ENCODE measurements at regions not wholly inside any gene's neighbourhood (a gene's known extent, or its start where the extent isn't known, plus 50 kb on each side); places are given as distances from the start of the nearest gene placed in this dataset.

DNA sequence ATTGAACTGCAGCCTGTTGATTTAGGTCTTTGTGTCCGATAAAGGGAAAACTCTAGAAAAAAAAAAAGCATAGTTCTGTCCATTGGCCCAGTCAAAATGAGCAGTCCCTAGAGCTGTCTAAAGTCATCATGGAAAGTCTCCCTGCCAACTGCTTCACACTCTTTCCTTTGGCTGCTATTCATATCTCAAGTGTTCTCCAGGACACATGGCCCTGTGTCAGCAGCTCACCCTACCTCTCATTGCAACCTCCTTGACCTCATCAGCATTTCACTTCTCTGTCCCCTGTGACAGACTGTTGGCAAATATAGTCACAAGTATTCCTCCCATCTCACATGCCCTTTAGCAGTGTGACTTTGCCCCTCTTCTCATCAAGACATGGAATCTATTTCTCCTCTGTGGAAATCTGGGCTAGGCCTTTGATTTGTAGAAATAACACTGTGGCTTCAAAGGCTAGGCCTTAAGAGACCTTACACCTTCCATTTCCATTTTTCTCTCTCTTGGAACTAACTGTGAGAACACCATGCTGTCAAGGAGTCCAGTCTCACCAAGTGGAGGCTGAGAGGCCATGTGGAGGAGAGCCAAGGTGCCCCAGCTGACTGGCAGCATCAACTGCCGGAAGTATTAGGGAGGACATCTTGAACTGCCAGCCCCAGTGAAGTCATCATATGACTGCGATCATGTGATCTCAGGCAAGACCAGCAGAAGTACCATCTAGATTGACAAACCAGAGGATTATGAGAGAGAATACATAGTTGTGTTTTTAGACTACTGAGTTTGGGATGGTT lies 149.4 kb upstream of the TARS1 start:
- no peak for DNase-seq

DNA sequence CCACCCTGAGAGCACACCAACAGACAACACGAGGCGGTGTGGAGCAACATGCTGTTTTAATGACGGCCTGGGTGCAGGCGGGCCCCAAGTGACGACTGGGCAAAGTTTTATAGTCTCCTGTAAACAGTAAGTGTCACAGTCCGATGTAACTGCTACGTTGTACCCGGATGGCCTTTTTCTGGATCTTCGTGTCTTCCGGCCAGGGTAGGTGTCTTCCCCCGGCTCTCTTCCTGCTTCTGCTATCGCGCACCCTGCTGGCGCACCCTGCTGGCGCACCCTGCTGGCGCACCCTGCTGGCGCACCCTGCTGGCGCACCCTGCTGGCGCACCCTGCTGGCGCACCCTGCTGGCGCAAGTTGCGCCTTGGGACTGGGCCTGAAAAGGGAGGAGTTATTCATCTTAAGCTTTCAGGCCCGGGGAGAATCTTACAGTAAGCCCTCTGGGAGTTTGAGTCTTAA lies 143.0 kb upstream of the TARS1 start:
- no peak for DNase-seq

DNA sequence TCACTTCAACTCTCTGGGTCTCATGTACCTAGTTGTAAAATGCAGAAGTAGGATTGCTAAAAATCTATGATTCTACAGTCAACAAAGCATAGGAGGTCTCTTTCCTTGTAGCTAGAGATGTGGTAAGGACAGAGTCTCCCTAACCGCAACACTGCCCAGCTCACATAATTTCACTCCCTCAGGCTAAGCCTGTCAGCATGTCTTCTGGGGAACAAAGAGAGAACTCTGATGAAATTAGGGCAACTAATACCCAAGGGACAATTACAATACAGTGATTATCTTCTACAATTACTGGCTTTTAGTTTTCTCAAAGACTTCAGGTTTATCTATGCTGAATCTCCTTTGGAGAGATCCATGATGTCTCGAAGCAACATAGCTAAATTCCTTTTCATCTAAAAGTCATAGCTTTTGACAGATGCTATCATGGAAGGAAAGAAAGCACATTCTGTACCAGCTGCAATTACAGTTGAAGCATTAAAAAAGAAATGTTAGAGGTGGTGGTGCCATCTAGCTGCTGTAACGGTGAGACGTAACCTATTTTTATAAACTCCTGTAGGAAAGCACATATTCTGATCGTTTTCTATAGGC lies 141.1 kb upstream of the TARS1 start:
- DNase-seq = no peak

DNA sequence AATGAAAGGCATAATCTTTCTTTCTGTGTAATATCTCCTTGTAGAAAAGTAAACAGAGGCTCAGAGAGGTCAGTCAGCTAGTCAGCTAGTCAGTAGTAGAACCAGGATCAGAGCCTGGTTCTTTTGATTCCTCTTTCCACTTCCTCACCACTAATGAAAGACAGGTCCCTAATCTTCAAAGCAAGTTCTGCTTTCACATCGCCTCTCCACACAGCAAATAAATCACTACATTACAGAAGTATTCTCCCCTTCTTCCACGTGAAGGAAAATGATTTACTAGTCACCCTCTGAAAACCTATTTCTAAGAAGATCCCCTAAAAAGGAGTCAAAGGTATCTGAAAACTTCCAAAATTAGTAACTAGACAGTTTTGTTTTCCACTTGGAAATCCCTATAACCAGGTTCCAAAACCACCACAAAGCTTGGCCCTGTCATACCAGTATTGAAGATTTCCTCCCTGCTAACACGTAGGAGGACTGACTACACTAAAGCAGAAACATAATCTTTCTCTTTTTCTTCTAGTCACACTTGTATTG lies 140.5 kb upstream of the TARS1 start:
- DNase-seq = no peak

DNA sequence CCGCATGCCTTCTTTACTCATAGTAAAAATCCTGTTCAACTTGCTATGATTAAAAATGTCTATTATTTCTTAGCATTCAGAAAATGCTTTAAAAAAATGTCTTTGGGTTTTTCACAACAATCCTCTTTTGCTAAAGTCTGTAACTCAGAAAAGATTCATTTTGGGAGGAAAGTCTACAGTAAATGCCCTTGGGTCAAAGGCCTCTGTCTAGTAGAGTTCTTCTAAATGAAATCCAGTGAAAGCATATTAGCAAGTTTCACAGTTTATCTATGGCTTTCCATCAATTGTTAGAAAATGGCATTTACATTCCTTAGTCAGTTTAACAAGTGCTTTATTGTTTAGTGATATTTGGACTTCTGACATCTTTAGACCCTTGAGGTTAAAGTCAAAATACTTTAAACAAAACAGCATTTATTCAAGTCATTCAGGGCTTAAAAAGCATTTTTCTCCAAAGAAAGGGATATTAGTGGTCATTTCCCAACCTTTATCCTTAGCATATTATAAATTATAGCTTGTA lies 137.1 kb upstream of the TARS1 start:
- no peak for DNase-seq

DNA sequence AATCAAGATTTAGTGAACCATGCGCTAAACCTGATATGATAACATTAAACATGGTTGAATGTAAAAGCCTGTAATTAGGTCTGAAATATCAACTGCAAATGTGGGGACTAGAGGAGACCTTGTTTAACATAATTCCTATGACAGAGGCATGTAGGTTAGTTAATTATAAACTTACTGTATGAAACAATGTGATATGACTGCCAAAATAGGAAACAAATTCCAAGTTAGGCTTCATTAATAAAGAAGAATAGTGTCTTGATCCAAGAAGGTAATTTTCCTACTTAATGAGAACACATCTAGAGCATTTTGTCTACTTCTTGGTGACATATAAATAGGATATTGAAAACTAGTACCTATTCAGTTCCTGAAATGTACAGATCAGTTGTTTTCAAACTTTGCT lies 136.2 kb upstream of the TARS1 start:
- no peak for DNase-seq

DNA sequence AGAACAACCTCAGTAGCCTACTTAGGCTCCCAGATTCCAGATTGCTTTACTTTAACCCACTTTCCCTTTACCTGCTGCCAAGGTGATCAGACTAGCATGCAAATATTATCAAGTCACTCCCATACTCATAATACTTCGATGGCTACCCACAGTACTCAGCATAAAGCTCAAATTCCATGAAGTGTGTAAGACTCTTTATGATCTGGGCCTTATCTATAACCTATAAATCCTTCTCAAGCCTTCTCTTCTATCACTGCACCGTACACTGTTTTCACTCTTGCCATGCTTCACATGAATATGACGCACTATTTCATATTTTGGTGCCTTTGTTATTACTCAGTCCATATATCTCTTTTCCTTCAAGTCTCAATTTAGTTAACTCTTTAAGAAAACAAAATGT lies 135.2 kb upstream of the TARS1 start:
- no peak for DNase-seq

DNA sequence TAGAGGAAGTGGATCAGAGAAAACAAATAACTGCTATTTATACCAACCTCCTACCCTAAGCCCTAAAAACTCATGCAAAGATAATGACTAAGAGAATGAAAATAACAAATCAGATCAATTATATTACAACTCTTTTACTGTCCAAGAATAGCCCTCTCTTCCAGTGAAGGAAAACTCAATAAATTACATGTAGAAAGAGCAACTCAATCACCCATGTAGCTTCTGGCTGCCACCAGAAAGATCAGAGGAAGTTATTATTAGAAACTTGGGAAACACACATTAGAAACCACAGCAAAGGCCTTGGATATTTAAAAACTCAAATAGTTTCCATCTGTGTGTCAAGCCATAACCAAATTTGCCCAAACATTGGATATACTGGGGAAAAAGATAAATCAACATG lies 134.0 kb upstream of the TARS1 start:
- DNase-seq = no peak

DNA sequence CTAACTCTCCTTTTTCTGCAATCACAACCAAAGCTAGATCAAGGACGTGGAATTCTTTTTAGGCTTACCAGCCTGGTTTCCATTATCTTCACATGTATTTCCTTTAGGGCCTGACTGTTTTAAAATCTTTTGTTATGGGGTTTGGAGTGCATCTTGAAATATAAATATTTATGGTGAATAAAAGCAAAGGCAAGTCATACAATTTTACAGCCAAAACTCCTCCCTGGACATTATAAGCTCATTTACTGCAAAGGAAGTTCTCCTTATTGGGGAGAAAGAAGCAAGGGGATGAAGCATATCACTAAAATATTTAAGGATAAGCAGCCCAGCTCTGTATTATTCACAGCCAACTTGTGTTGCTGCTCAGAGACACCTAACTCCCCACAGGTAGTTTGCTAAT lies 132.2 kb upstream of the TARS1 start:
- peak in 1 of 2 donors; percentile 30 for DNase-seq

DNA sequence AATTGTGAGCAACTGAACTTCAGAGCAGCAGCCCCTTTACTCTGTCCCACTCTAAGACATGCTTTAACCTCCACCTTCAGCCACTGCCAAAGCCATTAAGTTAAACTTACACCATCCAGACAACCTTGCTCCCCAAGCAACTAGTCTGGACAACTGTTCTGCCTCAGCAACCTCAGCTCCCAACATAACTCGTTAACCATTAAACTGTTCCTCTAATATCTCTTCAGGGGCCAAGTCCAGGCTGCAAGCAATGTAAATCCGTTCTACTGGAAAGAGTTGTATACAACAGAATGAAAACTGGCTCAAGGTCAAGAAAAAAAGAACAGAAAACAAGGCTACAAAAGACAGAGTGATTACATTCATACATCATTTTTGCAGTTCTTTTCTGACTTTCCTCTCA lies 131.7 kb upstream of the TARS1 start:
- DNase-seq = no peak

DNA sequence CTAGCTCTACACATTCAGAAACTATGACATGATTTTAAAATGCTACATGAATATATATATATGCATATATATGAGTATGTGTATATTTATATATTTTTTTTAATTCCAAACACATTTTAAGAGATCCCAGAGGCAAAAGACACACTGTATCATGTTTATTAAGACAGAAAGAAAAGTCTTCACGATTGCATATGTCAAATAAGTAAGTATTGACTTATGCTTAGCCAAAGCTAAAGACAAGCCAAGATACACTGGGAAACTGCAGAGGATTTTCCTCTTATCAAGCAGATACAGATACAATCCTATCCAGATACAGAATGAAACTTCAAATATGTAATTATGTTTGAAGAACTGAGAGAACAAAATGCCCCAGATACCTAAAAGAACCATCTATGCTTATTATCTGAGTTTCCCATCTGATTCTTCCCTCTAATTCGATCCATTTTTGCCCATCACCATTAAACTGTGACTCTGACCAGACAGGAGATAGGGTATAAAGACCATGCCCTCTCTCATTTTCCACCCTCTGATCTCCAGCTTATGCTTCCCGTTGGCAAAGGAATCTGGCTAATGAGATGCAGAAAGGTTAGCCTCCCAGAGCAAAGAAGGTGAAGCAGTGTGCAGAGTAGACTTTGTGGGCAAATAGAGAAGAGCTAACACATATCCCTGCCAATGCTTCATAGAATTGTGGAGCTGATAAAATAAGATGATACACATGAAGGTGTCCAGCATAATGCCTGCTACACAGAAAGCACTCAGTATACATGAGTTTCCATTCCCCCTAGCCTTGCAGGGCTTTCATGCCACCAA lies 131.0 kb upstream of the TARS1 start:
- DNase-seq = no peak

DNA sequence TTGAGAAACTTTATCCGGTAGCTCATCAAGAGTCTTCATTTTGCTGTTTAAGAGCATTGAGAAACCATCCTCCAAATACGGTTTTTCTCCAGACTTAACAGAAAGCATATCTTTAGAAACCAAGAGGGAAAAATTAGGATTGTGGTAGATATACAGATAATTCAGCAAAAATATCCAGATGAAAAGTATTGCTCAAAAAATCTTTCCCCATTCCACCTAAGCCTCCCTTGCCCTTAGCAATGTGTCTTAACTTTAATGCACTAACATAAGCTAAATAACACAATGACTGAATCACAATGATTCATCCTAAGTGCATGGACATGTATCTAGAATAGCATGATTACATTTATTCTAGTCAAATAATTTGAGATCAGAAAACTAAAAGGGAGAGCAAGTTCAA lies 130.3 kb upstream of the TARS1 start:
- DNase-seq = no peak

DNA sequence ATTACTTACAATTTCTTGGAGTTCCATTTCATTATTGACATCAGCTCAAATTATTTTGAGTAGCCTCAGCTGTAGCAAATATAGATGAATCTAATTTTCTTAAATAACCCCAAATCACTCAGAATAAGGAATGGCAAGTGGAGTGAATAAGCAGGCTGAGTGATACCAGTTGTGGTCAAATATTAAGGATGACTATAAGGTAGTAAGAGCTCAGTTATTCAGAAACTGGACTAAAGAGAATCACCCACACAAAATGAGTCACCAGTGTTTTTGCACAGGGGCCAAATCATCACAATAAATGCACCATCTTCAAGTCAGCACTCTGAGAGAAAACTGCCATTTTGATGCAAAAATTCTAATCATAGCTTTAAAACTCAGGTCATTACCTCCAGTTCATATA lies 128.9 kb upstream of the TARS1 start:
- DNase-seq = no peak

DNA sequence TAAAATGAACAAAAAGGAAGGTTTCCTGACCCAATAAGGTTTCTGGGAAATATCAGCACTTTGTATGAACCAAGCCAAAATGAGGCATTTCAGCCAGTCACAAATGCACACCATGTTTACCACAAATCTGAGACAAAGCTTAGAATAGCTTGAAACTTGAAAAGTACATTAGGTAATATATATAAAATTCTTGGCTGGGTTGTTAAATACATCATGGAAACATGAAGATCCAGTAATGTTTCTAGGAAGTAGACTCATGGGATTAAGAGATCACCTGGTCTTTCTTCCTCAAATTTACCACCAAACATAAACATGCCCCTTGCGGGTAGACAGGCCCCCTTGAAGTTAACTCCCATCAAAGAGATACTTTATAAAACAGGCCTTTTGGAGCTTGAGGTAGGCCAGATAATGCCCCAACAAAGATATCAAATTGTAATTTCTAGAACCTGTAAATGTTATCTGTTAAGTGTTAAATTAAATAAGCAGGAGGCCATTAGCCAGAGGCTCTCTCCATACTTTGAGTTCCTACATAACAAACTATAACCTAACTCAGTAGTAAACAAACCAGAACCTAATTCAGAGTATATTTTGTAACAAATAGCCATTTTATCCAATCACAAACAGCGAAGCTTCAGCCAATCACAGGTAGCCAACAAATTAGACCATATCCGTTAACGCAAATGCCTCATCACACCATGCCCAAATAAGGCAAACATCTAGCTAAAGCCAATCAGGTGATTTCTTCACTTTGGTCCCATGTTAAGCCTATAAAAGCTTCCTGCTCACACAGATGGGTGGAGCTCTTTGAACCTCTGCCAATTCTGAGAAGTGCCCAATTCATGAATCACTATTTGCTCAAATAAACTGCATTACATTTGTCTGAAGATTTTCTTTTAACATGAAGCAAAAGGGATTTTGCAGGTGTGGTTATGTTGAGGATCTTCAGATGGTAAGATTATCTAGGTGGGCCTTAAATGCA lies 127.9 kb upstream of the TARS1 start:
- no peak for DNase-seq

DNA sequence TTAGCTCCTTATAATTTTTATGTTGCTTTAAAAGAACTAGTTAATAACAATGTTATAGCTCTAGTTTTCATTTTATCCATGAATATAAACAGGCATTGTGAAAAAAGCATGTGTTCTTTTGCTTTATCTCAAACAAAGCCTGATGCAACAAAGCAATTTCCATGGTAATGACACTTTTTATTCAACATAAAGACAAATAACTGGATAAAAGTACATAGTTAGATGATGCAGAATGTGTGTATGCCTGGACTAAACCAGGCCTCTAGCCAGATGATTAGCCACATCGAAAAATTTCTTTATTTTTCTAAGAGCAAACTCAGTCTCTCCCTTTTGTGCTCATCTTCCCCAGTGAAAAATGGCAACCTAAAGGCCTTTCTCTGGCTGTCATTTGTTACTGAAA lies 125.6 kb upstream of the TARS1 start:
- no peak for DNase-seq

DNA sequence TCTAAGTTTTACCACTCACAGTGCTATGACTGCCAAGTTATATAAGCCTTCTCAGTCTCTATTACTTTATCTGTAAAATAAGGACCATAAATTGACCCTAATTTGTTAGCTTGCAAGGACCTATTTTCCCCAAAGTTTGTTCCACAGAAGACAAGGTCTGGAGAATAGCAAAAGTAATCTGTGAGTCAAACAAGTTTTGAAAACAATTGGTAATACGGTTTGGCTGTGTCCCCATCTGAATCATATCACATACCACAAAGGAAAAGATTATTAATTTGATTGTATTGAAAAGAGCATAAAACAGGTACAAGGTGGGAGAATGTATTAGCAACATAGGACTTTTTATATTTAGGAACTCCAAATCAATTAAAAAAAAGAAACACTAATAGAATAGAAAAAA lies 124.0 kb upstream of the TARS1 start:
- DNase-seq = no peak

DNA sequence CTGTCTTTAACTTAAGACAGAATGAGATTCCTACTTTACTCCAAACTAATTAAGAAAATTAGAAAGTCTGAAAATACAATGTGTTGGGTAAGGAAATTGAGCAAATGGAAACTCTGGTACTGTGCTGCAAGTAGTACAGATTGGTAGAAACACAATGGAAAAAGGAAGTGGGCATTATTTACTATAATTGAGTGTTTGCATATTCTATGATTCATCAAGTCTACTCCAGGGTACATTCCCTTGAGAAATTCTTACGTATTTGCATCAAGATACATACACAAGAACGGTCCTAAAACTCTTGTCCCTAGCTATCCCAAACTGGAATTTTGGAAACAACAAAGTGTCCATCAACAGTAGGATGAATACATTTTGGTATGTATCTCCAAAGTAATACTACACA lies 123.5 kb upstream of the TARS1 start:
- DNase-seq = no peak

DNA sequence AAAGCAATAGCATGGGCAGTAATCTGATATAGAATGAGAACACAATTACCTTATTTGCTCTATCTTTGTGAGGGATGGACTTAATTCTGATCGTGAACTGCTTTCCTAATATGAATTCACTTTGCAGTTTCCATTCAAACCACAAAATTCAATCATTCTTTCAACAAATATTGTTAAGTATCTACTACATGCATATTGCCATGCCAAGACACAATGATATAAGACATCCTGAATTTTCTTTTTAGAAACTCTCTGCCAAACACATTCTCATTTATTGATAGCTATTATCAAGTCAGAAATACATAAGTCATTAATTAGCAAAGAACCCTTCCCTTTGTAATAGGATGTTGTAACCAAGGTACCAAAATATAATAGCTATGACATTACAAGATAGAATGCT lies 121.6 kb upstream of the TARS1 start:
- no peak for DNase-seq

DNA sequence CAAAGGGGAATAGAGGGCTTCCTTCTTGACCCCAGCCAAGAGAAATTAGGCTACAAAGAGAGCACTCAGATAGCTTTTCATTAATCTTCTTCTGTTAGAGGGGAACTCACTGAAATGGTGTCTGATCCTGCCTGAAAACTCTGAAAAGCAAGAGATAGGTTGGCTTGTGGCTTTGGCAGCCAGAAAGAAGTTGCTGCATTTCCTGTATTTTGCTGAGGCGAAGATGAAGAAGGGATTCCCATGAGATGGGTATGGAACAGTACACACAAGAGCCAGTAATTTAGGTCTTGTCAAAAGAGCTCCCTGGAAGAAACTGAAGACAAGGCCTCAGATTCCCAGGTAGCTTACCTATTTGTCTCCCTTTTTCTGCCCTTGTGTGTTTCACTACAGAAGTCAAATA lies 120.9 kb upstream of the TARS1 start:
- no peak for DNase-seq

DNA sequence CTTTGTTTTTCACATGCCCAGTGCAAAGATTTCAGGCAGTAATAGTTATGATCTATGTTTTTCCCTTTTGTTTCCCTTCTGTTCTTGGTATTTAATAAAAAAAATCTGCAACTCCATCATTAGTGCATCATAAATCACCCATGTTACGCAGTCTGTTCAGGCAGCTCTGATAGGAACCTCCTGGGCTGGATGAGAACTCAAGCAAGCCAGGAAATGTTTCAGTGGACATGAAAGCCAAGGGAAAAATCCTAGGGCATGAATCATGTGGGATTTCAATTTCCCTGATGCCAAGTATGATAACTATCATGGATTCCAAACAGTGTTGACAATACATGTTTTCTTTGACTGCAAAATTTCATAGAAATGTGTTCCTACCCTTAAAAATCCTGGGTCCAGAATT lies 119.7 kb upstream of the TARS1 start:
- DNase-seq = peak in 1 of 2 donors; percentile 20

DNA sequence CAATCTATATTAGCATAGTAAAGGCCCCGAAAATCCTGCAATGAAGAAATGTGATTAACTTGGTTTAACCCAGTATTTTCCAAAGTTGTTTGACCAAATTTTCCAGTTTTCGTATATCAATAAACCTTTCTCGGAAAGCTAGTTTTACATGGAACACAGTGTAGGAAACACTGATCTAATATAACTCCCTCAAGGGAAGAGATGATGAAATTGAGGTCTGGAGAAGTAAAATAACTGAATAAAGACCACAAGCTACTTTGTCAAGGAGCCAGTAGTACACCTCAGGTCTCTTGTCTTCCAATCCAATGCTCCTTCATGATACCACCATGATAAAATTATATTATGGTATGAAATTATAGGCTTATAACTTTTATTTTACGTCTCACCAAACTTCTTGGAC lies 118.1 kb upstream of the TARS1 start:
- DNase-seq = no peak

All from right lung (tissue), 2 donors.